ENCODE measurements at regions not wholly inside any gene's neighbourhood (a gene's known extent, or its start where the extent isn't known, plus 50 kb on each side); places are given as distances from the start of the nearest gene placed in this dataset.

GRCh38 chr9:92180002-92180400 is 64.8 kb upstream of the SPTLC1 start:
- intact Hi-C loops (cut with micrococcal nuclease) = no loop called here
- no peak overlapping the region for H3K4me3 ChIP-seq (ENCODE audit: low read length)
- H3F3A ChIP-seq (ENCODE audit: low read length, unreplicated experiment) = no peaks in the 10 kb centered on the region
- ChIA-PET CTCF (no interaction called here), POLR2A (ENCODE audit: unreplicated experiment) (no interaction called here)
- no peak for TF ChIP-seq CTCF (conservative IDR thresholded peaks at IDR 0.05; ENCODE audit: low read depth, low read length)
- no peaks in the 10 kb centered on the region for H3K79me2 ChIP-seq (ENCODE audit: low read length)
- no peak overlapping the region for H3K9ac ChIP-seq (ENCODE audit: low read length)
- H3K4me1 ChIP-seq (ENCODE audit: insufficient read depth, low read length) = no peaks in the 10 kb centered on the region
- H3K4me2 ChIP-seq (ENCODE audit: low read length) = no peak overlapping the region
- DNase-seq (no peak), ATAC-seq (no peak)
- H4K20me1 ChIP-seq (ENCODE audit: low read length) = no peaks in the 10 kb centered on the region
- no peak overlapping the region for H3K27ac ChIP-seq (ENCODE audit: low read length)
- H3K9me2 ChIP-seq (replicated peaks; ENCODE audit: low read length) = no peaks in the 10 kb centered on the region
- H3K36me3 ChIP-seq (ENCODE audit: low read depth, low read length) = no peaks in the 10 kb centered on the region
- H3K9me3 ChIP-seq (ENCODE audit: low read length) = no peaks in the 10 kb centered on the region
- no peaks in the 10 kb centered on the region for H3K27me3 ChIP-seq (ENCODE audit: low read length)
- BruUV-seq (replicated peaks) = no TSS peak
- no peak overlapping the region for H2AFZ ChIP-seq (ENCODE audit: low read length)

GRCh38 chr9:92179286-92180001 is 64.2 kb upstream of the SPTLC1 start:
- no peaks in the 10 kb centered on the region for H3K36me3 ChIP-seq (ENCODE audit: low read depth, low read length)
- H3K9ac ChIP-seq (ENCODE audit: low read length) = no peak overlapping the region
- H4K20me1 ChIP-seq (ENCODE audit: low read length) = no peaks in the 10 kb centered on the region
- no peaks in the 10 kb centered on the region for H3K9me2 ChIP-seq (replicated peaks; ENCODE audit: low read length)
- no peak overlapping the region for H3K27ac ChIP-seq (ENCODE audit: low read length)
- BruUV-seq (replicated peaks) = no TSS peak
- H3F3A ChIP-seq (ENCODE audit: low read length, unreplicated experiment) = no peaks in the 10 kb centered on the region
- intact Hi-C loops (cut with micrococcal nuclease) = no loop called here
- H3K27me3 ChIP-seq (ENCODE audit: low read length) = no peaks in the 10 kb centered on the region
- H3K4me3 ChIP-seq (ENCODE audit: low read length) = no peak overlapping the region
- no peaks in the 10 kb centered on the region for H3K9me3 ChIP-seq (ENCODE audit: low read length)
- H2AFZ ChIP-seq (ENCODE audit: low read length) = no peak overlapping the region
- ATAC-seq (no peak), DNase-seq (no peak)
- ChIA-PET POLR2A (ENCODE audit: unreplicated experiment) (no interaction called here), CTCF (no interaction called here)
- H3K4me2 ChIP-seq (ENCODE audit: low read length) = no peak overlapping the region
- TF ChIP-seq EZH2phosphoT487 (IDR thresholded peaks at IDR 0.05; ENCODE audit: borderline replicate concordance, low read length) (no peak), EZH2 (IDR thresholded peaks at IDR 0.05; ENCODE audit: low read length, unreplicated experiment) (no peak), CTCF (conservative IDR thresholded peaks at IDR 0.05; ENCODE audit: low read depth, low read length) (no peak)
- H3K79me2 ChIP-seq (ENCODE audit: low read length) = no peaks in the 10 kb centered on the region
- no peaks in the 10 kb centered on the region for H3K4me1 ChIP-seq (ENCODE audit: insufficient read depth, low read length)

GRCh38 chr9:92177591-92177990 is 62.4 kb upstream of the SPTLC1 start:
- H3K9ac ChIP-seq (ENCODE audit: low read length) = no peak overlapping the region
- no peaks in the 10 kb centered on the region for H3F3A ChIP-seq (ENCODE audit: low read length, unreplicated experiment)
- H2AFZ ChIP-seq (ENCODE audit: low read length) = no peak overlapping the region
- ATAC-seq (no peak), DNase-seq (no peak)
- H4K20me1 ChIP-seq (ENCODE audit: low read length) = no peaks in the 10 kb centered on the region
- H3K4me2 ChIP-seq (ENCODE audit: low read length) = no peak overlapping the region
- no peaks in the 10 kb centered on the region for H3K4me1 ChIP-seq (ENCODE audit: insufficient read depth, low read length)
- no peaks in the 10 kb centered on the region for H3K9me3 ChIP-seq (ENCODE audit: low read length)
- no peak overlapping the region for H3K27ac ChIP-seq (ENCODE audit: low read length)
- ChIA-PET POLR2A (ENCODE audit: unreplicated experiment) (no interaction called here), CTCF (no interaction called here)
- no peaks in the 10 kb centered on the region for H3K9me2 ChIP-seq (replicated peaks; ENCODE audit: low read length)
- no peak overlapping the region for H3K4me3 ChIP-seq (ENCODE audit: low read length)
- no peaks in the 10 kb centered on the region for H3K36me3 ChIP-seq (ENCODE audit: low read depth, low read length)
- TF ChIP-seq CTCF (conservative IDR thresholded peaks at IDR 0.05; ENCODE audit: low read depth, low read length) (no peak), EZH2 (IDR thresholded peaks at IDR 0.05; ENCODE audit: low read length, unreplicated experiment) (no peak), EZH2phosphoT487 (IDR thresholded peaks at IDR 0.05; ENCODE audit: borderline replicate concordance, low read length) (no peak)
- no peaks in the 10 kb centered on the region for H3K79me2 ChIP-seq (ENCODE audit: low read length)
- no TSS peak for BruUV-seq (replicated peaks)
- intact Hi-C loops (cut with micrococcal nuclease) = no loop called here
- H3K27me3 ChIP-seq (ENCODE audit: low read length) = no peaks in the 10 kb centered on the region
